Muscle layer of colon (tissue), 2 donors: ENCODE measurements at regions not wholly inside any gene's neighbourhood (a gene's known extent, or its start where the extent isn't known, plus 50 kb on each side); places are given as distances from the start of the nearest gene placed in this dataset.

ENCODE experiments used
- H3K27ac ChIP-seq: one replicate; pipeline ENCODE4 v1.7.0; 2013; ENCODE audit warnings: low read depth, mild to moderate bottlenecking, low read length, moderate library complexity
- H3K27me3 ChIP-seq, 2 donors: one replicate each; pipeline ENCODE4 v1.7.0; 2013; ENCODE audit warnings: low read length in 2 of 2, mild to moderate bottlenecking in 2 of 2; ENCODE audit not compliant: insufficient read depth in 2 of 2, control insufficient read depth in 1 of 2
- H3K36me3 ChIP-seq: one replicate; pipeline ENCODE4 v1.7.0; 2013; ENCODE audit warnings: mild to moderate bottlenecking, low read length; ENCODE audit not compliant: insufficient read depth
- H3K4me1 ChIP-seq: one replicate; pipeline ENCODE4 v1.7.0; 2013; ENCODE audit warnings: mild to moderate bottlenecking, low read length; ENCODE audit not compliant: insufficient read depth
- H3K4me3 ChIP-seq, 2 donors: one replicate each; pipeline ENCODE4 v1.7.0; 2013; ENCODE audit warnings: low read length in 2 of 2, low read depth in 1 of 2, mild to moderate bottlenecking in 1 of 2, moderate library complexity in 1 of 2
- H3K9ac ChIP-seq: one replicate; pipeline ENCODE4 v1.7.0; 2013; ENCODE audit warnings: low read length
- H3K9me3 ChIP-seq: one replicate; pipeline ENCODE4 v1.7.0; 2013; ENCODE audit warnings: mild to moderate bottlenecking, low read length
- donor health status: abdominal sarcoma.
- donor health status: Adenocarcinoma of cecum.

GRCh38 chr5:73280821-73281746, 108.1 kb downstream of the TMEM174 start:
- peaks cover 12% of the 10 kb centered on the region for H3K4me1 ChIP-seq
- no peak overlapping the region for H3K4me3 ChIP-seq
- no peaks in the 10 kb centered on the region for H3K9me3 ChIP-seq
- H3K36me3 ChIP-seq = no peaks in the 10 kb centered on the region
- H3K27me3 ChIP-seq = no peaks in the 10 kb centered on the region
- H3K27ac ChIP-seq = no peak overlapping the region
- H3K9ac ChIP-seq = no peak overlapping the region

GRCh38 chr5:73280386-73280785, 107.4 kb downstream of the TMEM174 start:
- no peaks in the 10 kb centered on the region for H3K36me3 ChIP-seq
- H3K4me1 ChIP-seq = peaks cover 15% of the 10 kb centered on the region
- H3K4me3 ChIP-seq = no peak overlapping the region
- H3K9me3 ChIP-seq = no peaks in the 10 kb centered on the region
- H3K9ac ChIP-seq = no peak overlapping the region
- no peaks in the 10 kb centered on the region for H3K27me3 ChIP-seq
- no peak overlapping the region for H3K27ac ChIP-seq

GRCh38 chr5:73279805-73280204, 106.8 kb downstream of the TMEM174 start:
- peaks cover 21% of the 10 kb centered on the region for H3K4me1 ChIP-seq
- H3K27ac ChIP-seq = no peak overlapping the region
- H3K4me3 ChIP-seq = no peak overlapping the region
- H3K36me3 ChIP-seq = no peaks in the 10 kb centered on the region
- H3K27me3 ChIP-seq = no peaks in the 10 kb centered on the region
- no peaks in the 10 kb centered on the region for H3K9me3 ChIP-seq
- H3K9ac ChIP-seq = no peak overlapping the region

GRCh38 chr5:73278693-73279092, 105.7 kb downstream of the TMEM174 start:
- no peaks in the 10 kb centered on the region for H3K36me3 ChIP-seq
- H3K4me3 ChIP-seq = no peak overlapping the region
- no peak overlapping the region for H3K27ac ChIP-seq
- peaks cover 28% of the 10 kb centered on the region for H3K4me1 ChIP-seq
- H3K27me3 ChIP-seq = no peaks in the 10 kb centered on the region
- H3K9me3 ChIP-seq = no peaks in the 10 kb centered on the region
- no peak overlapping the region for H3K9ac ChIP-seq

- Histone ChIP-seq H3K9me3 (no peaks in the 10 kb centered on the region), H3K36me3 (no peaks in the 10 kb centered on the region), H3K4me1 (peaks cover 16% of the 10 kb centered on the region), H3K9ac (no peak overlapping the region), H3K27ac (no peak overlapping the region), H3K4me3 (no peak overlapping the region), H3K27me3 (no peaks in the 10 kb centered on the region)
These were observed 102.1 kb downstream of the TMEM174 start for GRCh38 chr5:73274881-73275663.

GRCh38 chr5:73274121-73274520, 101.1 kb downstream of the TMEM174 start:
- Histone ChIP-seq H3K9ac (no peak overlapping the region), H3K9me3 (no peaks in the 10 kb centered on the region), H3K4me3 (no peak overlapping the region), H3K4me1 (peaks cover 16% of the 10 kb centered on the region), H3K27me3 (no peaks in the 10 kb centered on the region), H3K36me3 (no peaks in the 10 kb centered on the region), H3K27ac (no peak overlapping the region)

GRCh38 chr5:73273379-73274050, 100.5 kb downstream of the TMEM174 start:
- no peak overlapping the region for H3K27ac ChIP-seq
- H3K36me3 ChIP-seq = no peaks in the 10 kb centered on the region
- H3K9ac ChIP-seq = no peak overlapping the region
- H3K27me3 ChIP-seq = no peaks in the 10 kb centered on the region
- H3K4me1 ChIP-seq = peaks cover 16% of the 10 kb centered on the region
- no peaks in the 10 kb centered on the region for H3K9me3 ChIP-seq
- H3K4me3 ChIP-seq = no peak overlapping the region

- H3K27me3 ChIP-seq = no peaks in the 10 kb centered on the region
- H3K36me3 ChIP-seq = no peaks in the 10 kb centered on the region
- peaks cover 18% of the 10 kb centered on the region for H3K4me1 ChIP-seq
- no peak overlapping the region for H3K4me3 ChIP-seq
- H3K9ac ChIP-seq = no peak overlapping the region
- H3K9me3 ChIP-seq = no peaks in the 10 kb centered on the region
- no peak overlapping the region for H3K27ac ChIP-seq
These were observed 99.4 kb downstream of the TMEM174 start for GRCh38 chr5:73272351-73272750.

GRCh38 chr5:73268826-73269225, 95.8 kb downstream of the TMEM174 start:
- Histone ChIP-seq H3K27ac (no peak overlapping the region), H3K4me1 (peaks cover 13% of the 10 kb centered on the region), H3K9ac (no peak overlapping the region), H3K36me3 (no peaks in the 10 kb centered on the region), H3K9me3 (no peaks in the 10 kb centered on the region), H3K27me3 (no peaks in the 10 kb centered on the region), H3K4me3 (no peak overlapping the region)

- Histone ChIP-seq H3K9me3 (no peaks in the 10 kb centered on the region), H3K9ac (no peak overlapping the region), H3K36me3 (no peaks in the 10 kb centered on the region), H3K4me1 (peaks cover 13% of the 10 kb centered on the region), H3K27me3 (no peaks in the 10 kb centered on the region), H3K4me3 (no peak overlapping the region), H3K27ac (no peak overlapping the region)
These were observed 94.9 kb downstream of the TMEM174 start for GRCh38 chr5:73267766-73268435.
